ENCODE measurements at regions not wholly inside any gene's neighbourhood (a gene's known extent, or its start where the extent isn't known, plus 50 kb on each side); places are given as distances from the start of the nearest gene placed in this dataset.
"Not testable (repeated sequence)": the region's sequence is repeated elsewhere in the genome, so short reads cannot be mapped to it uniquely, and the experiment has no call there.

- not testable (repeated sequence) for DNase-seq
These were observed 1547.2 kb downstream of the RPIA start for GRCh38 chr2:90238505-90239230.

DNA sequence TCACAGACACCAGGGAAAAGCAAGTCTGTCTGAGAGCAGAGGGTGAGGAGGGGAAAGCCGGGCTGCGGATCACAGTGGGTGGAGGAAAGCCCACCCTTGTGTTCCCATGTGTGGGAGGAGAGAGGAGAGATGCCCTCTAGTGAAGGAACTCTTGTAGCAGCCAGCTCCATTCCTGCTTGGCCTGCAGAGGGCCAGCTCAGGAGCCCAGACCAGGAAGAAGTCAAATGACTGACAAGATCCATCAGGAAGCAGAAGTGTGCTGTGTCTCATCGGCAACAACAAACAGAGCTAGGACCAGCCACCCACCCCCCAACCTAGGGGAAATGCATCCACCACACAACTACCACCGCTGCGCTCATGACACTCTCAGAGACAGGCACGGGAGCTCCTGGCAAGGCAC, 1548.3 kb downstream of the RPIA start:
- not testable (repeated sequence) for DNase-seq

DNA sequence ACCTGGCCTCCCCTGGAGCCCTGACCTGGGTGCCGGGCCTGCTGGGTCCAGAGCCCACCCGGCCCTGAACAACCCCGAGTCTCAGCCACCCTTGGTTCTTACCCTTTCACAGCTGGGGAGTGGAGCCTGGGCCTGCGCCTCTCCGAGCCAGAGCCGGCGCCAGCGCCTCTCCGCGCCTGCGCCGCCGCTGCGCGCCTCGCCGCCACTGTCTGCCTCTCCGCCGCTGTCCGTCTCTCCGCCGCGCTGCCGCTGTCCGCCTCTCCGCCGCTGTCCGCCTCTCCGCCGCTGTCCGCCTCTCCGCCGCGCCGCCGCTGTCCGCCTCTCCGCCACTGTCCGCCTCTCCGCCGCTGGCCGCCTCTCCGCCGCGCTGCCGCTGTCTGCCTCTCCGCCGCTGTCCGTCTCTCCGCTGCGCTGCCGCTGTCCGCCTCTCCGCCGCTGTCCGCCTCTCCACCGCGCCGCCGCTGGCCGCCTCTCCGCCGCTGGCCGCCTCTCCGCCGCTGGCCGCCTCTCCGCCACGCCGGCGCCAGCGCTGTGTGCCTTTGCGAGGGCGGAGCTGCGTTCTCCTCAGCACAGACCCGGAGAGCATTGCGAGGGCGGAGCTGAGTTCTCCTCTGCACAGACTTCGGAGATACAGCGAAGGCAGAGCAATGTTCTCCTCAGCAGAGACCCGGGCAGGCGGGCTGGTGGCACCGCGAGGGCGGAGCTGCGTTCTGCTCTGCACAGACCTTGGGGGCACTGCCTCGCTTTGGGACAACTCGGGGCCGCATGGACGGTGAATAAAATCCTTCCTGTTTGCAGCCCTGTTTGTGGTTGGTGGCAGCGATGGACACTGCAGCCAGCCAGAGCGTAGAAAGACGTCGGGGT, 1553.7 kb downstream of the RPIA start:
- DNase-seq: not testable (repeated sequence)

- not testable (repeated sequence) for DNase-seq
These were observed 1556.9 kb downstream of the RPIA start for GRCh38 chr2:90248400-90248799.

DNA sequence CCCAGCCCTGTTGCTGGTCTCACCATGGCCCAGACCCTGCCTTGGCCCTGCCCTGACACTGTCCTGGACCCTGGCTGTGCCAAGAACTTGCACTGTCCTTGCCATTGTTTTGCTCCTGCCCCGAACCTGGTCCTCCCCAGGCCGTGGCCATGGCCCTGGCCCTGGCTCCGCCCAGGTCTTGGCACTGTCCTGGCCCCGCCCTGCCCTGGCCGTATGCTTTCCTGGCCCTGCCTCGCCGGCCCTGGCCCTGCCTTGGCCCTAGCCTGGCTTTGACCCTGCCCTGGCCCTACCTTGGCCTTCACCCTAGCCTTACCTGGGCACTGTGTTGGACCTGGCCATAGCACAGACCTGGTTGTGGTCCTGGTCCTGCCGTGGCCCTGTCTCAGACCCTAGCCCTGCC, 1558.9 kb downstream of the RPIA start:
- DNase-seq: not testable (repeated sequence)

GRCh38 chr2:90251576-90251975, 1560.1 kb downstream of the RPIA start:
- DNase-seq: not testable (repeated sequence)

DNA sequence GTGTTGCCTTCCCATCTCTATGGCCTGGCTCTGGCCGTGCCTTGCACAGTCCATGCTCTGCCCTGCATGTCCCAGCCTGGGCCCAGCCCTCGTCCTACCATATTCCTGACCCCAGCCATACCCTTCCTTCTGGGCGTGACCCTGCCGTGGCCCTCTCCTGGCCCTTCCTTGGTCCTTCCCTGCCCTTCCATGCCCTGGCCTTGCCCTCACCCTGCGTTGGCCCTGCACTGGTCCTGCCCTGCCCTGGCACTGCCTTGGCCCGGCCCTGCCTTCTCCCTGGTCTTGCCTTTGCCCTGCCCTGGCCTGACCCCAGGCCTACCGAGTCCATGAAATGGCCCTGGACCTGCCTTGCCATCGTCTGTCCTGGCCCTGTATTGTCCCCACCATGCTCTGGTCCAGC, 1561.8 kb downstream of the RPIA start:
- DNase-seq: not testable (repeated sequence)

- DNase-seq: not testable (repeated sequence)
These were observed 1575.4 kb downstream of the RPIA start for GRCh38 chr2:90266888-90267287.

- DNase-seq: not testable (repeated sequence)
These were observed 1596.3 kb downstream of the RPIA start for GRCh38 chr2:90287751-90288150.

DNA sequence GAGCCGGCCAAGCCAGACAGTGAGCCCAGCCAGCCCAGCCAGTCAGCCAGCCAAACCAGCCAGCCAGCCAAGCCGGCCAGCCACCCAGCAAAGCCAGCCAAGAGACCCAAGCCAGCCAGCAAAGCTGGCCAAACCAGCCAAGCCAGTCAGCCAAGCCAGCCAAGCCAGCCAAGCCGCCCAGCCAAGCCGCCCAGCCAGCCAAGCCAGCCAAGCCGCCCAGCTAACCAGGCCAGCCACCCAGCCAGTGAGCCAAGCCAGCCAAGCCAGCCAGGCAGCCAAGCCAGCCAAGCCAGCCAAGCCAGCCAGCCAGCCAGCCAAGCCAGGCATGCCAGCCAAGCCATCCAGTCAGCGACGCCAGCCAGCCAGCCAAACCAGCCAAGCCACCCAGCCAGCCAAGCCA, 1596.9 kb downstream of the RPIA start:
- DNase-seq: not testable (repeated sequence)

DNA sequence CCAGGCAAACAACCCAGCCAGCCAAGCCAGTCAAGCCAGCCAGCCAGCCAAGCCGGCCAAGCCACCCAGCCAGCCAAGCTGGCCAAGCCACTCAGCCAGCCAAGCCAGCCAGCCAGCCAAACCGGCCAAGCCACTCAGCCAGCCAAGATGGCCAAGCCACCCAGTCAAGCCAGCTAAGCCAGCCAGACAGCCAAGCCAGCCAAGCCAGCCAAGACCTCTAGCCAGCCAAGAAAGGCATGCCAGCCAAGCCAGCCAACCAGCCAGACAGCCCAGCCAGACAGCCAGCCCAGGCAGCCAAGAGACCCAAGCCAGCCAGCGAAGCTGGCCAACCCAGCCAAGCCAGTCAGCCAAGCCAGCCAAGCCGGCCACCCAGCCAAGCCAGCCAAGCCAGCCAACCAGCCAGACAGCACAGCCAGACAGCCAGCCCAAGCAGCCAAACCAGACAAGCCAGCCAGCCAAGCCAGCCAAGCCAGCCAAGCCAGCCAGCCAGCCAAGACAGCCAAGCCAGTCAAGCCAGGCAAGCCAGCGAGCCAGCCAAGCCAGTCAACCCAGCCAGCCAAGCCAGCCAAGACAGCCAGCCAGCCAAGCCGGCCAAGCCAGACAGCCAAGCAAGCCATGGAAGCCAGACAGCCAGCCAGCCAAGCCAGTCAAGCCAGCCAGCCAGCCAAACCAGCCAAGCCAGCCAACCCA, 1598.0 kb downstream of the RPIA start:
- DNase-seq: not testable (repeated sequence)

DNA sequence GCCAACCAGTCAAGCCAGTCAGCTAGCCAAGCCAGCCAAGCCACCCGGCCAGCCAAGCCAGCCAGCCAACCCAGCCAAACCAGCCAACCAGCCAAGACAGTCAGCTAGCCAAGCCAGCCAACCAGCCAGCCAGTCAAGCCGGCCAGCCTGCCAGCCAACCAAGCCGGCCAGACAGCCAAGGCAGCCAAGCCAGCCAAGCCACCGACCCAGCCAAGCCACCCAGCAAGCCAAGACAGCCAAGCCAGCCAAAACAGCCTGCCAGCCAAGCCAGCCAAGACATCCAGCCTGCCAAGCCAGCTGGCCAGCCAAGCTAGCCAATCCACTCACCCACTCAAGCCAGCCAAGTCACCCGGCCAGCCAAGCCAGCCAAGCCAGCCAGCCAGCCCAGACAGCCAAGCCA, 1599.2 kb downstream of the RPIA start:
- not testable (repeated sequence) for DNase-seq

DNA sequence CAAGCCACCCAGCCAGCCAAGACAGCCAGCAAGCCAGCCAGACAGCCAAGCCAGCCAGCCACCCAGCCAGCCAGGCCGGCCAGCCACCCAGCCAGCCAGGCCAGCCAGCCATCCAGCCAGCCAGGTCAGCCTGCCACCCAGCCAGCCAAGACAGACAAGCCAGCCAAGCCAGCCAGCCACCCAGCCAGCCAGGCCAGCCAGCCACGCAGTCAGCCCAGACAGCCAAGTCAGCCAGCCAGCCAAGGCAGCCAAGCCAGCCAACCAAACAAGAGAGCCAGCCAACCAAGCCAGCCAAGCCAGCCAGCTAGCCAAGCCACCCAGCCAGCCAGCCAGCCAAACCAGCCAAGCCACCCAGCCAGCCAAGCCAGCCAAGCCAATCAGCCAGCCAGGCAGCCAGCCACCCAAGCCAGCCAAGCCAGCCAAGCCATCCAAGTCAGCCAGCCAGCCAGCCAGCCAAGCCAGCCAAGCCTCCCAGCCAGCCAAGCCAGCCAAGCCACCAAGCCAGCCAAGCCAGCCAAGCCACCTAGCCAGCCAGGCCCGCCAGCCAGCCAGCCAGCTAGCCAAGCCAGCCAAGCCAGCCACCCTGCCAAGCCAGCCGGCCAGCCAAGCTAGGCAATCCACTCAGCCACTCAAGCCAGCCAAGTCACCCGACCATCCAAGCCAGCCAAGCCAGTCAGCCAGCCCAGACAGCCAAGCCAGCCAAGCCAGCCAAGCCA, 1599.9 kb downstream of the RPIA start:
- not testable (repeated sequence) for DNase-seq

GRCh38 chr2:90291934-90292333, 1600.5 kb downstream of the RPIA start:
- not testable (repeated sequence) for DNase-seq

DNA sequence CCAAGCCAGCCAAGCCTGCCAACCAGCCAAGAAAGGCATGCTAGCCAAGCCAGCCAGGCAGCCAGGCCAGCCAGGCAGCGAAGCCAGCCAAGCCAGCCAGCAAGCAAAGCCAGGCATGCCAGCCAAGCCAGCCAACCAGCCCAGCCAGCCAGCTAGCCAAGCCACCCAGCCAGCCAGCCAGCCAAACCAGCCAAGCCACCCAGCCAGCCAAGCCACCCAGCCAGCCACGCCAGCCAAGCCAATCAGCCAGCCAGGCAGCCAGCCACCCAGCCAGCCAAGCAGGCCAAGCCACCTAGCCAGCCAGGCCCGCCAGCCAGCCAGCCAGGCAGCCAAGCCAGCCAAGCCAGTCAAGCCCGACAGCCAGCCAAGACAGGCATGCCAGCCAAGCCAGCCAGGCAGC, 1601.0 kb downstream of the RPIA start:
- not testable (repeated sequence) for DNase-seq

GRCh38 chr2:90293224-90293623, 1601.8 kb downstream of the RPIA start:
- DNase-seq: not testable (repeated sequence)

GRCh38 chr2:90293806-90294205, 1602.3 kb downstream of the RPIA start:
- not testable (repeated sequence) for DNase-seq

- not testable (repeated sequence) for DNase-seq
These were observed 1603.7 kb downstream of the RPIA start for GRCh38 chr2:90295036-90295750.

GRCh38 chr2:90296484-90296777, 1605.0 kb downstream of the RPIA start:
- DNase-seq: not testable (repeated sequence)

GRCh38 chr2:90297701-90298100, 1606.2 kb downstream of the RPIA start:
- DNase-seq: not testable (repeated sequence)

- not testable (repeated sequence) for DNase-seq
These were observed 1606.8 kb downstream of the RPIA start for GRCh38 chr2:90298126-90298755.

DNA sequence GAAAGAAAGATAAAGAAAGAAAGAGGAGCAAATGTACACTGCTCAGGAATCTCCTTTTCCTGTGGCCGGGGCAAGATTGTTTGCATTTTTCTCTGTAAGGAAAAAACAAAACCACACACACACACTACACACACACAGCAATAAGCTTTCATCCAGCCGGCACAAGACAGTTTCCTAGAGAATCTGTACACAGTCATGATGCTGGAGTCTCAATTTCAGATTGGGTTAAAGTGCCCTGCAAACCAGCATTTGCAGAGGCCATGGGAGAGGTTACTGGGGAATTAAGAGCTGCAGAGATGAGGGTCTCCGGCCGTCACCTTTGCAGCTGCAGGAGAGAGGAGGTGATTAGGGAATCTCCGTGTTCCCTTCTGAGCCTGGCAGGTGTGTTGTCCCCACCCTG, 1607.5 kb downstream of the RPIA start:
- not testable (repeated sequence) for DNase-seq
